SU-DHL-6 (cell line): ENCODE measurements at regions not wholly inside any gene's neighbourhood (a gene's known extent, or its start where the extent isn't known, plus 50 kb on each side); places are given as distances from the start of the nearest gene placed in this dataset.

Experiments used
- CTCF ChIP-seq: fragments of 200-600 bp; sonication (generic); IDR thresholded peaks from one replicate; pipeline ENCODE4 v1.5.1; 2017; ENCODE audit warnings: antibody characterized with exemption, mild to moderate bottlenecking, low read length, moderate library complexity; ENCODE audit not compliant: insufficient read depth, poor library complexity, severe bottlenecking
- EZH2phosphoT487 ChIP-seq: fragments of 200-600 bp; sonication (generic), shearing (Covaris generic); conservative IDR thresholded peaks from 2 replicates; pipeline ENCODE4 v1.6.1; 2018; ENCODE audit warnings: mild to moderate bottlenecking, antibody characterized with exemption, low read length, moderate library complexity, mixed read lengths

DNA sequence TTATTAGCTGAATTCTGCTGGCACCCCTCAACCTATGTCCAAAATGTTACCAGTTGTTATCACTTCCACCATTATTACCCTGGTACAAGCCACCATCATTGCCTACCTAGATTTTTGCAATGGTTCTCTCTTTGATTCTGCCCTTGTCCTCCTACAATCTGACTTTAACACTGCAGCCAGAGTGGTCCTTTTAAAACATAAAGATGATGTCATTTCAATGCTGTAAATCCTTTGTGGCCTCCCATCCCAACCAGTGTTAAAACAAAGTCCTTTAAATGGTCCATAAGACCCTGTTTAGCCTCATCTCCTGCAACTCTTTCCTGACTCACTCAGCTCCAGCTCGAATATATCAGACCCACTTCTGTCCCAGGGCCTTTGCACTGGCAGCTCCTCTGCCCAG lies 54.9 kb upstream of the FSTL4 start:
- TF ChIP-seq CTCF (no peak), EZH2phosphoT487 (no peak)
